Breast epithelium (tissue), 3 donors: ENCODE measurements at regions not wholly inside any gene's neighbourhood (a gene's known extent, or its start where the extent isn't known, plus 50 kb on each side); places are given as distances from the start of the nearest gene placed in this dataset.

Experiments used
- CTCF ChIP-seq, 3 donors: fragments of 450-650 bp; IDR thresholded peaks; one replicate each; pipeline ENCODE4 v1.5.1; 2016 to 2017; ENCODE audit warnings: antibody characterized with exemption in 3 of 3, mild to moderate bottlenecking in 3 of 3, moderate library complexity in 3 of 3
- POLR2A ChIP-seq: fragments of 450-650 bp; IDR thresholded peaks from one replicate; pipeline ENCODE4 v1.6.1; 2016; ENCODE audit warnings: antibody characterized with exemption, mild to moderate bottlenecking, moderate library complexity

- no peak for TF ChIP-seq CTCF (IDR thresholded peaks at IDR 0.05)
- no peak for TF ChIP-seq POLR2A
These were observed 184.1 kb upstream of the LEF1 start for GRCh38 chr4:108352664-108353308.
